HG03442 (cell line): ENCODE measurements at regions not wholly inside any gene's neighbourhood (a gene's known extent, or its start where the extent isn't known, plus 50 kb on each side); places are given as distances from the start of the nearest gene placed in this dataset.

Source experiments
- ATAC-seq: cut with Tn5 transposase; IDR thresholded peaks from one replicate; pipeline ENCODE4 v1.9.1; 2021; ENCODE audit warnings: mild to moderate bottlenecking, moderate library complexity; ENCODE audit not compliant: unreplicated experiment

DNA sequence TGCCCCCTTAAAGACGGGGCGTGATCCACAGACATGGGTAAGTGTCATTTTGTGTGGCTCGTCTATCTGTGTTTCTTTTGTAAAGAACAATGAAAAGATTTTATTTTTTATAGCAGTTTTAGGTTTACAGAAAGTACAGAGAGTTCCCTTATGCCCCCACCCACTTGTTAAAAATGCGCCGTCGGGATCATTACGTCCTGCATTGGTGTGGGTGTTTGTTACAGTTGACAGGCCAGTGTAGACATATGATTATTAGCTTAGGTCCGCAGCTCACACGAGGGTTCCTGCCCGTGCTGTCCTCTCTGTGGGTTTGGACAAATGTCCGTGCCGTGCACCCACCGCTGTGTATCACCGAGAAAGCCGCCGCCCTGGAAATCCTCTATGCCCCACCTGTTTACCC is 50.5 kb downstream of the RGS12 start:
- ATAC-seq: no peak

DNA sequence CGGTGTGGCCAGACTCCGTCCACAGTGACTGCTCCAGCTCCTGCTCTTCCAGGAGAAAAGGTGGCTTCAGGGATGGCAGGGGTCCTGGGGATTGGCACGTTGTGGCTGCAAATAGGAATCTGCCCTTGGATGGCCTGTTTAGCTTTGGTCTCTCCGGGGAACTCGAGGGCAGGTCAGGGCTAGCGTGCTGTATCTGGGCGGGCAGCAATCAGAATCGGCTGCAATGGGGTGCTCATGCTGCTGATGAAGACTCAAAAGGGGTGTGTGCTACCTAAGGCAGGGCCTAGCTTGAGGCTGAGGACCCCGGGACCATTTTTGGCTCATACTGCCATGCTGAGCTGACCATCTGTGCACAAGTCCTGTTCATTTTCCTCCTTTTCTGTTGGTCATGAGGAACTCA is 51.3 kb downstream of the RGS12 start:
- no peak for ATAC-seq

DNA sequence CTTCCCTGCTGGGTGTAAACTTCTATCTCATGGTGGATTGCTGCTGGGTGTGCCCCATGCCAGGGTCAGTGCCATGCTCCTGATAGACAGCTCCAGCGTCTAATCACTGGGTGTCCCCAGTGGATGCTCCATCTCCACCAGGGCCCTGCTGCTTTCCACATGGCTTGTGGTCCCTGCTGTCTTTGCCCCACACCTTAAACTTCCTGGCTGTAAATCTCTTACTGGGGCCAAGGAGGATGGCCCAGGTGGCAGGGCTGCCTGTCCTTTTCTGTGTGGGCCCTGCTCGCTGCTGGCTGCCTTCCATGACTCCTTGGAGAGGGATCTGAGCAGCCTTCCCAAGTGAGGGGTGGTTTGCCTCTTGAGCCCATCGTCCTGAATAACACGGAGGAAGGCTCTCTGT is 51.8 kb downstream of the RGS12 start:
- ATAC-seq: no peak

DNA sequence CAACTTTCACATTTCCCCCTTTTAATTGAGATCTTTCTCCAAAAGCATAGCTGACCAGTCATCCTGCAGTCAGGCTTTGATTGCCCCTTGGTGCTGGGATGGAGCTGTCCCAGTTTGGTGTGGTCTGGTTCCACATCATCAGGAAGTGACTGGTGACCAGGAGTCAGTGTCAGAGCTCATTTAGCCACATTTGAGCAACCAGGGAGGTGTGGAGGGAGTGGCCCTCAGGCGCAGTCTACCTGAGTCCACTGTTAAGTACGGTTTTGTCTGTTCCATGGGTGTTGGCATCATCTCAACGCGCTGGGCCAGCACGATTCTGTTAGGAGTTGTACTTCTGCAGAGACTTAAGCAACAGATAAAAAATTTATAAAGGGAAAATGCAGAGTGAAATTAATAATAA is 52.6 kb downstream of the RGS12 start:
- ATAC-seq: no peak

DNA sequence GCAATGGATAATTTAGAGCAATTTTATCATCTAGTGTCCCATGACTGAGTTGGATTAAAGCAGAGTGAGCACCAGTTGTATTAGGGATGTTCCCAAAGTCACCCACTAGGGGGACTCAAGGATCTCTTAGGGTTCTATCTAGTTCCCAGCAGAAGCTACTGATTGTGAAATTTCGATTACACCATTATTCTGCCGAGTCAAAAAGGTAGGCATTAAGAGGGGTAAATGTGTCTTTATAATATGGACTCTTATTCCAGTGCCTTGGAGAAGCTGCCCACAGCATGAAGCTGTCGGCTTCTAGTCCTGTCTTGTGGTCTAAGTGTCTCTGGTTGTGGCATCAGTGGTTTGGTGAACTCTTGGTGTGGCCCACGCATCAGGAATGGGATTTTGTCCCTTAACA is 53.3 kb downstream of the RGS12 start:
- peak; percentile 53 for ATAC-seq

DNA sequence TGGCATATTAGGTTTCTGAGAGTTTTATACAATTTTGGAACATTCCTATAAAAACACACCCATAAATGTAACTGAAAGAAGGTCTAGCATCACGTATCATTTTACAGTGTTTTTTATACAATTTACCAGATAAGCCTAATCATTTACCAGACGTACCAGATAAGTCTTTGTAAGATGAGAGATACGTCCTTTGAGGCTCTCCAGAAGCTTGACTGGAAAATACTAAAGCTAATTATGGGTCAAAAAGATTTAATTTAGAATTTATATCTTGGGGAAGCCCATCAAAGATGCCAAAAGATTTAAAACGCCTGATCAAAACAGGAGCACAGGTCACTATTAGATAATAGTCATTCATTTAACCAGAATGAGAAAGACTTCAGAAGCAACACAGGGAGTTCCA is 55.0 kb downstream of the RGS12 start:
- no peak for ATAC-seq

DNA sequence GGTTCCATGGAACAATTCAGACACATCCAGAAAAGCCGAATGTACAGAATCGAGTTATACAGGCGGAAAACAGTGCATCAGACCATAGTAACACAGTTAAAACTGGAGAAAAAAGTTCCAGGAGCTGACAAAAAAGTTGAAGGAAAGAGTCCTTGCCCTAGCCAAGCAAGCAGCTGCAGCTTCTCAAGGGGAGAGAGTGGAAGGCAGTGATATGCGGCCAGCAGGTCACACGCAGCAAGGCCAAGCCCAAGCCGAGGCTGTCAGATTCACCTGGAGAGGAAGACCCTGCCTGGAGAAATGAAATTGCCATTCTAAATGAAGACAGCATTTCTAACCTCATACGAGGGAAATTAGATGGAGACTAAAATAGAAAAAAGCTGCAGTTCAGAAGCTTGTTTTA is 55.8 kb downstream of the RGS12 start:
- no peak for ATAC-seq

DNA sequence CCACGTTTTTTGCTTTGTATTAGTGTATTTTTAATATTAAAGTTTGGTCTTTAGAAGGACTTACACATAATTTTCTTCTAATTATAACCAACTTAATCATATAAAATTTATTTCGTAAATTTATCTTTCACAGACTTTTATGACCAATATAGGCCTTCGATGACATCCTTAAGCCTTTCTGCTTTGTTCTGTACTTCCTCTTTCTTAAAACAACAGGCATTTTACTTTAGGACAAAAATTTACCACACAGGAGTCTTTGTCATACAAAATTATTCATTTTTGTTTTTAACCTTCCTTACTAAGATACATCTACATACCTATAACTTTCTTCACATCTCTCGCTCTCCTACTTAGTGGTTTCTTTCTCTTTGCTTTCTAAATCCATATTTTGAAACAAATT is 56.3 kb downstream of the RGS12 start:
- ATAC-seq: no peak

DNA sequence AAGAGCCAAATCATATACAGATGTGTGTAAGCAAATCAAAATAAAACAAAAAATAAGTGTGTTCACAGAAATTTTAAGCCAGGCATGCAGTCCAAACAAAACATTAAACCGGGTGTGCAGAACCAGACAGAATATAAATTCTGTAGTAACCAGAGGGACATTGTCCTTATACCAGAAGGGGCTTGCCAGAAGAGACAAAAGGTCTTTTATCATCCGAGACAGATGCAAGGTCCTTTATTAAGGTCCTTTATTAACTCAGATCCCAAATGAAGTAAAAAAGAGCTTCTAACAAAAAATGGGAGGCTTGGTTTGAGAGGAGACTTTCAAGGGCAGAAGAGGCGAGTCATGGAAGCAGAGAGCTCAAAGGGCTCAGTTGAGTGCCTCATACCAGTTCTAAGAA is 59.2 kb downstream of the RGS12 start:
- ATAC-seq: no peak

DNA sequence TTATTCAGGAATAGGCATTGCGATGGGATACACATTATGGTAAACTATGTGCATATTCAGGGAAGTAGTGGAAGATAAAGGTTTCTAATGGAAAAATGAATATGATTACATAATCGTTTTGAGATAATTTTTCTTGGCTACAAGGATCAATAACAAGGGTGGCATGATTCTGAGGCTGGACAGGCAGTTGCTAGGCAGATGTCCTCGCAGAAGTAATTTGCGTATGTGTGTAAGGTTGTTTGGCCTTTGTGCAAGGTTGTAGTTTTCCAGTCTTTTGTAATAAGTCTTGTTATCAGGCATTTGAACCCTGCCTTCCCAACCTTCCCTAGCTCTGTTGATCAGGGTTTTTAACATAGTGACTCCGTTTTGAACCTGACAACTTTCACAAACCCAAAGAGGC is 59.7 kb downstream of the RGS12 start:
- no peak for ATAC-seq

DNA sequence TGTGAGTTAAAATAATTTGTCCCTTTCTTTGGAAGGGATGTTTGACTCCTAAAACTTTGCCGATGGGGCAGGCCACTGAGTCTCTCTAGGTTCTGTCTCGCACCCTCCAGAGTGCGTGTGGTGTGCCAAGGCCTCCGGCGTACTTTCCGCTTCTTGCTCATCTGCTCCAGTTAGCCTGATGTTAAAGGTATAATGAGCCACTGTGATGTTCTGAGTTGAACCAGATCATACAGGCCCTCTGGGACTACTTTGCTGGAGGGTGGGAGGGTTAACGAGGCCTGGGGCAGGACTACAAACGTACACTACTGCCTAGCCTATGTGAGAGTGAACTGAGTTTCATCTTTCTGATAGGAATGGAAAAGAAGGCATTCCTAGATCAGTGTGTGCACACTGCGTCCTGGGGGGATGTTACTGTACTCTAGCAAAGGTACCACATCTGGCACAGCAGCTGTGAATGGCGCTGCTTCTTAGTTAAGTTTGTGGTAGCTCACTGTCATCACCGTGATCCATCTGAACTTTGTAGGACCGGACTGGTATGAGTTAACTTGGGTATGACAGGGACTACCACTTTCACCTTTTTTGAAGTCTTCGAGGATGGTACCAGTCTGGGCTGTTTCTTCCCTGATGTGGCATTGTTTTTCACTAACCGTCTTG is 60.2 kb downstream of the RGS12 start:
- no peak for ATAC-seq

DNA sequence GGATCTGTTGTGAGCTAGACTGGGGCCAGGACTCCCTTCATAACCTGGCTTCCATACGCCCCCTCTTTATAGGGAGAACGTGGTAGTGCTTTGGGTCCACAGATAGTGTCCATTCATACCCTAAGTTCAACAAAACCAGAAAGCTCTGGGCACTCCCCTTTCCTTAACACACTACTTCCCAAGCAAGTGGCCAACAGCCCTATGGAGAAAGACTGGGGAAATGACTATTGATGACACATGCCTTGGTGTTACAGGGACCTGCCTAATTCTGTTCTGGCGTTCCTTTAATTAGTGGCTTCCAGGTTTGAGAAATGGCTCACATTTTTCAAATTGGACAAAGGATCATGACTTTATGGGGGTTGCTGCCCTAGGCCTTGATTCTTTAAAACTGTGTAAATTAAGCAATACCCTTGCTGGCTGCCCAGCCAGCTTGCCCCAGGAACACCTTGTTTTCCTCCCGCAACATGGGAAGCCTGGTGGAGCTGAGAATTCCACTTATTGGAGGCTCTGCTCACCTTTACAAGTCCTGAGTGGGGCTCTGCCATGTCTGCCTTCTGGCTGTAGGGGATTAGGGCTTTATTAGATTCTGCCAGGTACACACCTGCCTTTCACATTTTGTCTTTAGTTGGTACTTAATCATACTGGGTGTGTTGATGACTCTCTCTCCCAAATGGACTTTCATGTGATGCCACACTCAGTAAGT is 61.1 kb downstream of the RGS12 start:
- no peak for ATAC-seq

DNA sequence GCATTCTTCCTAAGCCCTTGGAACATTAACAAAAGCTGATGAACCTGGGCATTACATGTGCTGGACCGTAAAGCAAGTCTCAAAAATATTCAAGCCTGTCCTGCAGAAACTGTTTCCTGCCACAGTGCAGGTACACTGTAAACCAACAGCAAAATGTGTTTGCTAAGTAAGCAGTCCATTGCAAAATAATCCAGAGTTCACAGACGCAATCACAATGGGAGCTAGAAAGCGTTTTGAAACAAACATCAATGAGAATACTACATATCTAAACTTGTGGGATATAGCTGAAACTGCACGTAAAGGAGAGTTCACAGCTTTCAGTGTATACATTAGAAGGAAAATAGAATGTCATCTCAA is 61.6 kb downstream of the RGS12 start:
- no peak for ATAC-seq

DNA sequence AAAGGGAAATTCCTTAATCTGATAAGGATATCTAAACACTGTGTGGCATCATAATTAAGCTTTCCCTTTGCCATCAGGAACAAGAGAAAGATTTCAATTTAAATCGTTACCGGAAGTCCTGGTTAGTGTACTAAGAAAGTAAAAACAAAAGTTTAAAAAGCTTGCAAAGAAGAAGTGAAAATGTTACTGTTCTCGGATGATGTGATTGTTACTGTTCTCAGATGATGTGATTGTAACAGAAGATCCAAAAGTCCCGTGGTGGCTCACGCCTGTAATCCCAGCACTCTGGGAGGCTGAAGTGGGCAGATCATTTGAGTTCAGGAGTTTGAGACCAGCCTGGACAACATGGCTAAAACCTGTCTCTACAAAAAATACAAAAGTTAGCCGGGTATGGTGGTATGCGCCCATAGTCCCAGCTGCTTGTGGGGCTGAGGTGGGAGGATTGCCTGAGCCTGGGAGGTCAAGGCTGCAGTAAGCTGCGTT is 62.5 kb downstream of the RGS12 start:
- peak; percentile 70 for ATAC-seq

DNA sequence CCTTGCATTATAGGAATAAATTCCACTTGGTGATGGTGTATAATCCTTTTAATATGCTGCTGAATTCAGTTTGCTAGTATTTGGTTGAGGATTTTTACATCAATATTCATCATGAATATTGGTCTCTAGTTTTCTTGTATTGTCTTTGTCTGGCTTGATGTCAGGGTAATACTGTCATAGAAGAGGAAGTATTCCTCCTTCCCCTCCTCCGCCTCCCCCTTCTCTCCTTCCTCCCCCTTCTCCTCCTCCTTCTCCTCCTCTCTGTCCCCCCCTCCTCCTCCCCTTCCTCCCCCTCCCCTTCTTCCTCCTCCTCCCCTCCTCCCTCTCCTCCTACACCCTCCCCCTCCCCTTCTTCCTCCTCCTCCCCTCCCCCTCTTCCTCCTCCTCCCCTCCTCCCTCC is 65.8 kb downstream of the RGS12 start:
- no peak for ATAC-seq

DNA sequence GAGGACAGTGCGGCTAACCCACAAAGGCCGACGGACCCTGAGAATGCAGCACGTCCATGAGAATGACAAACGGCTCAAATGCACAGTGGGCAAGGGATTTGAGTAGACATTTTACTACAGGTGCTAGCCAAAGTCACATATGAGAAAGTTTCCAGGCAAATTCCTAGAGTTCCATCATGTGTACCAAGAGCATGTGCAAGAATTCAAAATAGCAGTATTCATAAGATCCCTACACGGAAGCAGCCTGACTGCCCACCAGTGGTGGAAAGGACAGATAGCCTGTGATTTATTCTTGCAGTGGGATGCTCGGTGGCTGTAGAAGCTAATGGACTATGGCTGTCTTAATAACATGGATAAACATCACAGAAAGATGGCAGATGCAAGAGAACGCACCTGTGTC is 68.0 kb downstream of the RGS12 start:
- ATAC-seq: no peak

DNA sequence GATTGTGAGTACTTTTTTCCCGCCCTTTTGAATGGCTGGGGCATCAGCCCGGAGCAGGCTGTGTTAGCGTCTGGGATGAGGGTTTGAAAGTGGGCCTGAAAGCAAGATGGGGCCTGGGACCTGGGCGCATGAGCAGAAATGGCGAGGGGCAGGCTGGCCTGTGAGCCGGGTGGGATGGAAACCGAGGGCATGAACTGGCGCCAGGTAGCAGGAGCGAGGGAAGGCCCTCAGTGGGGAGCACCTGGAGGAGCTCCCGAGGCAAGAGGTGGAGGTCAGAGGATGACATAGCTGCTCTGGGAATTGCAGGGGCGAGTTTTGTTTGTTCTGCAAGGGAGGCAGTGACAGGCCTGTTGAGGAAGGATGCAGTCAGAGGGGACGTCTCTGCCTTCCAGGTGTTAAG is 68.6 kb downstream of the RGS12 start:
- ATAC-seq: no peak

DNA sequence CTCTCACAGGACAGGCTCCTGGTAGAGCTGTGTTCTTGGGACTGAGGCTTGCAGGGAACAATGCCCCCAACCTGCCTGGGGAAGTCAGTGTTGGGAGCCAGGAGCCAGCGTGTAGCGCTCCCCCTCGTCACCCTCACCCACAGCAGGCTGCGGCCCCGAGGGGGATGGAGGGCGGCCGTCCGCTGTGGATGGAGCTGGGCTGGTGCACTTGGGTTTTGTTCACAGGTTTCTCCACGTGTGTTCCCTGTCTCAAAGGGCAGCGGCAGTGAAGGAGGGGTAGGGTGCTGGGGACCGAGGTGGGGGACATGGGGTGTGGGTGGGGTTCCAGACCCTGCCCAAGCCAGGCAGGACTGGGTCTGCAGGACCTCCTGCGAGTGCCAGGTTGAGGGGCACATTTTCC is 69.1 kb downstream of the RGS12 start:
- ATAC-seq: no peak

DNA sequence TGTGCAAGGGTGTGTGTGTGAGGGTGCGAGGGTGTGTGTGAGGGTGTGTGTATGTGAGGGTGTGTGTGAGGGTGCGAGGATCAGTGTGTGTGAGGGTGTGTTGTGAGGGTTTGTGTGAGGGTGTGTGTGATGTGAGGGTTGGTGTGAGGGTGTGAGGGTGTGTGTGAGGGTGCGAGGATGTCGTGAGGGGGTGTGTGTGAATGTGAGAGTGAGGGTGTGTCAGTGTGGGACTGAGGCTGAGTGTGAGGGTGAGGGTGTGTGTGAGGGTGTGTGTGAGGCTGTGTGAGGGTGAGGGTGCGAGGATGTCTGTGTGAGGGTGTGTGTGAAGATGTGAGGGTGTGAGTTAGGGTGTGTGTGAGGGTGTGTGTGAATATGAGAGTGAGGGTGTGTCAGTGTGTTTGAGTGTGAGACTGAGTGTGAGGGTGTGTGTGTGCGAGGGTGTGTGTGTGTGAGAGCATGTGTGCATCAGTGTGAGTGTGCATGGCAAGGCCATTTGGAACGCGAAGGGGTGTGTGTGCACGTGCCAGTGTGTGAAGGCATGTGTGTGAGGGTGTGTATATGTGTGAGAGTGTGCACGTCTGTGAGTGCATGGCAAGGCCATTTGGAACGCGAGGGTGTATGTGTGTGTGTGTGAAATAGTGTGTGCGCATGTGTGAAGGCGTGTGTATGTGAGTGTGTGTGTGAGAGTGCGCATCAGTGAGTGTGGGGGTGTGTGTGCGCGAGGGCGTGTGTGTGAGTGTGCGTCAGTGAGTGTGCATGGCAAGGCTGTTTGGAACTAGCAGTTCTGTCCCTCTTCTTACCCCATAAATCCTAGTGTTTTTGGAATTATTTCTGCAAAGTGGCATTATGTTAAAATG is 69.8 kb downstream of the RGS12 start:
- no peak for ATAC-seq

DNA sequence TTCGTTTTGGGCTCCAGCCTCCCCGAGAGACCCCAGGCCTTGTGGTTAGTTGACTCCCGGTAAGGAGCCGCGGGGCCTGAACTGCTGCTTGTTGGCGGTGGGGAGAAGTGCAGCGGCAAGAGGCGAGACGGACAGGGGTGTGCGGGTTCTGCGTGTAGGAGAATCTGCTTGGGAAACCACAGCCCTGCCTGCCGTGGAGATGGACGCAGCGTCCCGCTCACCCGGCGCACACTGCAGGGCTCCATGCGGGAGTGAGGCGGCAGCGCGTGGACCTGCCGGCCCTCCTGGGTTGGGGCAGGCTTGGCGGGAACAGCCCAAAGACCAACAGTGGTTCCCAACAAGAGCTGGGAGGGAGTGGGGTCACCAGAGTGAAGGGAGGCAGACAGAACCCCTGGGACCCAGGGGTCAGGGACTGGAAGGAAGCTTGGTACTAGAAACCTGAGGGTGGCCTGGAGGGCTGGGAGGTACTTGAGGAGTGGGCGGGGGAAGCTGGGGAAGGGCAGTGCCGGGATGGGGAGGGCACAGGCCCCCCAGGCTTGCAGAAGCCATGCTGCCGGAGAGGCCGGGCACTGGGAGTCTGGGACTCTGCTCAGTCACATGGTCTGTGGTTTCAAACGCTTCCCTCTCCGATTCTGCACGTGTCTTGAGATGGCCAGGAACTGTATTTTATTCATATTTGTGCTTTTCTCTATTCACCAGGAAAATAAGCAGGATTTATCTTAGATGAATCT is 70.8 kb downstream of the RGS12 start:
- ATAC-seq: no peak

DNA sequence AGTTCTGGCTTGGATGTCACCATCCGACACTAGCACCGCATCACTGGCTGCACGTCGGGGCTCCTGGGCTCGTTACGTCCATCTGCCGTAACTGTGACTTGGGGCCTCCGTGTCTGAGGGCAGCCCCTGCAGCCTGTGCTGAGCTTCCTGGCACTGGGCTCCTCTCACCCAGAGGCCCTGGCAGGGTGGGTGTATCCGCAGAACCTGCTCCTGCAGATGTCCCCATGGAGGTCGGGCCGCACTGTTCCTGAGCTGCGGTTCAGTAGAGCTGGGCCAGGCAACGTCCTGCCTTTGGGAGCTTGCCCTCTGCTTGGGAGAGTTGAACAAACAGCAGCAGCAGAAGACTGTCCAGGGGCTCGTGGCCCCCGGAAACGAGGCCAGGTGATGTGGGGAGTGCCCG is 71.4 kb downstream of the RGS12 start:
- ATAC-seq: no peak
